ENCODE measurements at regions not wholly inside any gene's neighbourhood (a gene's known extent, or its start where the extent isn't known, plus 50 kb on each side); places are given as distances from the start of the nearest gene placed in this dataset.

- TF ChIP-seq, protein P1, sequence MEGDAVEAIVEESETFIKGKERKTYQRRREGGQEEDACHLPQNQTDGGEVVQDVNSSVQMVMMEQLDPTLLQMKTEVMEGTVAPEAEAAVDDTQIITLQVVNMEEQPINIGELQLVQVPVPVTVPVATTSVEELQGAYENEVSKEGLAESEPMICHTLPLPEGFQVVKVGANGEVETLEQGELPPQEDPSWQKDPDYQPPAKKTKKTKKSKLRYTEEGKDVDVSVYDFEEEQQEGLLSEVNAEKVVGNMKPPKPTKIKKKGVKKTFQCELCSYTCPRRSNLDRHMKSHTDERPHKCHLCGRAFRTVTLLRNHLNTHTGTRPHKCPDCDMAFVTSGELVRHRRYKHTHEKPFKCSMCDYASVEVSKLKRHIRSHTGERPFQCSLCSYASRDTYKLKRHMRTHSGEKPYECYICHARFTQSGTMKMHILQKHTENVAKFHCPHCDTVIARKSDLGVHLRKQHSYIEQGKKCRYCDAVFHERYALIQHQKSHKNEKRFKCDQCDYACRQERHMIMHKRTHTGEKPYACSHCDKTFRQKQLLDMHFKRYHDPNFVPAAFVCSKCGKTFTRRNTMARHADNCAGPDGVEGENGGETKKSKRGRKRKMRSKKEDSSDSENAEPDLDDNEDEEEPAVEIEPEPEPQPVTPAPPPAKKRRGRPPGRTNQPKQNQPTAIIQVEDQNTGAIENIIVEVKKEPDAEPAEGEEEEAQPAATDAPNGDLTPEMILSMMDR (IDR thresholded peaks at IDR 0.05; ENCODE audit: insufficient read depth, low read length, poor library complexity, severe bottlenecking), result no peak
- TF ChIP-seq EZH2phosphoT487 (conservative IDR thresholded peaks at IDR 0.05; ENCODE audit: low read length), result no peak
Observed at GRCh38 chr16:31819386-31819785, 54.2 kb upstream of the ZNF267 start.

All from SU-DHL-6 (cell line).